OCI-LY3 (cell line): ENCODE measurements at regions not wholly inside any gene's neighbourhood (a gene's known extent, or its start where the extent isn't known, plus 50 kb on each side); places are given as distances from the start of the nearest gene placed in this dataset.

Experiments used
- H2AFZ ChIP-seq: fragments of 200-600, 300-600 bp; shearing (Covaris generic); 2 replicates; pipeline ENCODE4 v1.6.0; 2014; ENCODE audit warnings: antibody characterized with exemption, low read depth, low read length
- H3K27ac ChIP-seq: fragments of 200-600, 300-600 bp; sonication (generic); 2 replicates; pipeline ENCODE4 v1.5.1; 2014; ENCODE audit warnings: mild to moderate bottlenecking, low read length, moderate library complexity, mixed read lengths
- H3K27me3 ChIP-seq: fragments of 200-600, 300-600 bp; sonication (generic); 2 replicates; pipeline ENCODE4 v1.6.1; 2014; ENCODE audit warnings: low read depth, low read length, mixed read lengths
- H3K36me3 ChIP-seq: fragments of 200-600, 300-600 bp; sonication (generic); replicated peaks from 2 replicates; pipeline ENCODE3; 2014; ENCODE audit warnings: low read depth, low read length, mixed read lengths
- H3K4me1 ChIP-seq: fragments of 300-600, 200-600 bp; sonication (generic); 2 replicates; pipeline ENCODE4 v1.6.1; 2014; ENCODE audit warnings: low read length, mixed read lengths
- H3K4me2 ChIP-seq: fragments of 200-600, 300-600 bp; sonication (generic); 2 replicates; pipeline ENCODE4 v1.6.1; 2014; ENCODE audit warnings: low read length, mixed read lengths
- H3K4me3 ChIP-seq: fragments of 300-600, 200-600 bp; sonication (generic); 2 replicates; pipeline ENCODE4 v1.5.1; 2014; ENCODE audit warnings: antibody characterized with exemption, mild to moderate bottlenecking, low read length, moderate library complexity
- H3K79me2 ChIP-seq: fragments of 300-600, 200-600 bp; shearing (Covaris generic); 2 replicates; pipeline ENCODE4 v1.6.1; 2014; ENCODE audit warnings: mild to moderate bottlenecking, low read length, mixed read lengths
- H3K9ac ChIP-seq: fragments of 300-600, 200-600 bp; shearing (Covaris generic); 2 replicates; pipeline ENCODE4 v1.6.0; 2014; ENCODE audit warnings: mild to moderate bottlenecking, low read length, moderate library complexity
- H3K9me3 ChIP-seq: fragments of 200-600, 300-600 bp; shearing (Covaris generic); 2 replicates; pipeline ENCODE4 v1.6.1; 2014; ENCODE audit warnings: low read length, mixed read lengths; ENCODE audit not compliant: insufficient read depth
- H4K20me1 ChIP-seq: fragments of 200-600, 300-600 bp; sonication (generic); 2 replicates; pipeline ENCODE4 v1.6.1; 2016; ENCODE audit warnings: low read length, mixed read lengths; ENCODE audit not compliant: insufficient read depth
- CTCF ChIP-seq: fragments of 200-600, 300-600 bp; sonication (generic); IDR thresholded peaks from 2 replicates; pipeline ENCODE4 v1.5.1; 2014; ENCODE audit warnings: antibody characterized with exemption, low read length, low read depth
- EZH2phosphoT487 ChIP-seq: fragments of 200-600 bp; shearing (Covaris generic); IDR thresholded peaks from 2 replicates; pipeline ENCODE4 v1.6.1; 2018; ENCODE audit warnings: antibody characterized with exemption, mixed run types, low read depth

DNA sequence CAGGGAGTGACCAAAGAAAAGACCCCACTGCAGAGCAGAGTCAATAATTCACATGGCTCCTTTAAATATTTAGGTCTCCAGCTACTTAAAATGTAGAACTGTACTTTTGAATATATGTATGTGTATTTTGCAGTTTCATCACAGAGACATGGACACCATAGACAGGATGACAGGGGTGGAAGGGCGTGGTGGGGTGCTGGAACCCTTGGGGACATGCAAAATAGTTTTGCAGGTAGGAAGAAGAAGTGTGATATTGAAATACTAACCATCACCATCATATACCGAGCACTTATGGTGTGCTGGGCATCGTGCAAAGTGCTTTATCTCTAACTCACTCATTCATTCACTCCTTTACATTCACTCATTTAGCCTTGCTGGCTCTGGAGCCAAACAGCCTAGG lies 72.5 kb upstream of the IGSF21 start:
- no peaks in the 10 kb centered on the region for H3K4me1 ChIP-seq
- no peaks in the 10 kb centered on the region for H3K36me3 ChIP-seq
- TF ChIP-seq EZH2phosphoT487 (no peak), CTCF (no peak)
- H3K27ac ChIP-seq: no peak overlapping the region
- H3K4me2 ChIP-seq: no peak overlapping the region
- H3K27me3 ChIP-seq: no peaks in the 10 kb centered on the region; the same call in 1 of the 2 replicates
- no peak overlapping the region for H2AFZ ChIP-seq
- H3K9me3 ChIP-seq: no peaks in the 10 kb centered on the region
- no peak overlapping the region for H3K4me3 ChIP-seq
- H3K9ac ChIP-seq: no peak overlapping the region
- H3K79me2 ChIP-seq: no peaks in the 10 kb centered on the region
- H4K20me1 ChIP-seq: no peaks in the 10 kb centered on the region

DNA sequence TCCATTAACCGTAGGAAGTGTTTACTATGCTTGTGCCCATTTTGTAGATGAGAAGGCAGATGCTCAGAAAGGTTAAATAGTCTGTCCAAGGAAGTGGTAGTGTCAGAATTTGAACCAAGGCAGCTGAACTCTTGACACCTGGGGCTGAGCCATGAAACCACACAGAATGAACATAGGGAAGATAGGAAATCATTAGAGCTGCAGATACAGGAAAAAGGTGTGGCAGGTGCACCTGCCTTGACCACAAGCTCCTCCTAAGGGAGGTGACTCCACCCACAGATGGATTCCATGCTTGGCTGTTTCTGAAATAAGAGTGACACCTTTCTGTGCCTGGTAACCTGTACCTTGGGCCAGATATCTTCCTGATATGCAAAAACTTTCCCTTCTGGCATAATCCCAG lies 69.9 kb upstream of the IGSF21 start:
- Histone ChIP-seq H3K4me1 (no peaks in the 10 kb centered on the region), H3K9me3 (no peaks in the 10 kb centered on the region), H3K36me3 (no peaks in the 10 kb centered on the region), H4K20me1 (no peaks in the 10 kb centered on the region), H3K4me2 (no peak overlapping the region), H3K9ac (no peak overlapping the region), H3K27me3 (no peaks in the 10 kb centered on the region; the same call in 1 of the 2 replicates), H3K79me2 (no peaks in the 10 kb centered on the region), H3K27ac (no peak overlapping the region), H3K4me3 (no peak overlapping the region), H2AFZ (no peak overlapping the region)
- no peak for TF ChIP-seq EZH2phosphoT487
- no peak for TF ChIP-seq CTCF

DNA sequence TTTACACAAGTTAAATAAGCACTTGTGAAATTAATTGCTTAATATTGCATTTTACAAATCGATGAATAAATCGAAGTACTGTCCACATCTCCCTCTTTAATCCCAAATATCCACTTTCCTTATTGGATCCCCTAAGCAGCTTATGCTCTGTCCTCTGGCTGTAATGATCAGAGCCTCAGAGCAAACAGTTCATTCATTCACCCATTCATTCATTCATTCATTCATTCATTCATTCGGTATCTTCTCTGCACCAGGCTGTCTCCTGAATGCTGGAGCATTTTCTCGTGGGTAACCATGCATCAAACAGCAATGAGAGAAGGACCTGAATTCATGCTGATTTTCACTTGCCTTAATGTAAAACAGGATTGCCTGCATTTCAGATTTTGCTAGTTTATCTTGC lies 69.5 kb upstream of the IGSF21 start:
- H3K27ac ChIP-seq: no peak overlapping the region
- H3K4me3 ChIP-seq: no peak overlapping the region
- no peak overlapping the region for H2AFZ ChIP-seq
- H3K9ac ChIP-seq: no peak overlapping the region
- H3K27me3 ChIP-seq: no peaks in the 10 kb centered on the region; the same call in 1 of the 2 replicates
- no peaks in the 10 kb centered on the region for H3K9me3 ChIP-seq
- H3K4me2 ChIP-seq: no peak overlapping the region
- no peaks in the 10 kb centered on the region for H3K36me3 ChIP-seq
- H4K20me1 ChIP-seq: no peaks in the 10 kb centered on the region
- TF ChIP-seq CTCF (no peak), EZH2phosphoT487 (no peak)
- no peaks in the 10 kb centered on the region for H3K4me1 ChIP-seq
- H3K79me2 ChIP-seq: no peaks in the 10 kb centered on the region

- H3K79me2 ChIP-seq: no peaks in the 10 kb centered on the region
- no peak overlapping the region for H2AFZ ChIP-seq
- no peak overlapping the region for H3K27ac ChIP-seq
- H3K4me3 ChIP-seq: no peak overlapping the region
- no peak for TF ChIP-seq EZH2phosphoT487
- H3K36me3 ChIP-seq: no peaks in the 10 kb centered on the region
- no peaks in the 10 kb centered on the region for H3K9me3 ChIP-seq
- H4K20me1 ChIP-seq: no peaks in the 10 kb centered on the region
- no peaks in the 10 kb centered on the region for H3K4me1 ChIP-seq
- no peak overlapping the region for H3K9ac ChIP-seq
- no peak overlapping the region for H3K4me2 ChIP-seq
- H3K27me3 ChIP-seq: no peaks in the 10 kb centered on the region; the same call in 1 of the 2 replicates
These were observed 68.5 kb upstream of the IGSF21 start for GRCh38 chr1:18039102-18039501.

GRCh38 chr1:18041102-18041501 lies 66.5 kb upstream of the IGSF21 start:
- Histone ChIP-seq H3K27me3 (no peaks in the 10 kb centered on the region; the same call in 1 of the 2 replicates), H3K9ac (no peak overlapping the region), H4K20me1 (no peaks in the 10 kb centered on the region), H3K4me1 (no peaks in the 10 kb centered on the region), H3K79me2 (no peaks in the 10 kb centered on the region), H3K36me3 (no peaks in the 10 kb centered on the region), H2AFZ (no peak overlapping the region), H3K4me3 (no peak overlapping the region), H3K9me3 (no peaks in the 10 kb centered on the region), H3K4me2 (no peak overlapping the region), H3K27ac (no peak overlapping the region)
- TF ChIP-seq CTCF (no peak), EZH2phosphoT487 (no peak)
